ENCODE measurements at regions not wholly inside any gene's neighbourhood (a gene's known extent, or its start where the extent isn't known, plus 50 kb on each side); places are given as distances from the start of the nearest gene placed in this dataset.

DNA sequence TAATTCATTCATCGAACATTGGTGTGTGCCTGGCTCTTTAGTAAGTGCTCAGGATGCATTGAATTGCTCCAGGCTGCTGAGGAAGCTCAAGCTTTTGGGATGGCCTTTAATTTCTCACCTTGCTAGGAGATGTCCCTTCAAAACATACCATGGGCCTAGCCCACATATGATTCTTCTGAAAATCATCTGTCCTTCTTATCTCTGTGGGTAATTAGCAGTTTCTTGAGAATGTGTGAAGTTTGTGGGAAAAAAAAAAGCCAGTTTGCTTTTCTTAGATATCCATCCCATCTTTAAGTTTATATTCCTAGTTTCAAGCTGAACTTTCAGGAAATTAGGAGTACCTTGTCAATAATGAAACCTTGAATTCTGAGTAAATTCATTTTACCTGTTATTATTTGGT is 532.3 kb upstream of the SUCLG2 start:
- TF ChIP-seq EP300 (IDR thresholded peaks at IDR 0.05): no peak
- TF ChIP-seq POLR2AphosphoS5 (IDR thresholded peaks at IDR 0.05): no peak
- TF ChIP-seq POLR2A (IDR thresholded peaks at IDR 0.05): no peak
- TF ChIP-seq, protein P1, sequence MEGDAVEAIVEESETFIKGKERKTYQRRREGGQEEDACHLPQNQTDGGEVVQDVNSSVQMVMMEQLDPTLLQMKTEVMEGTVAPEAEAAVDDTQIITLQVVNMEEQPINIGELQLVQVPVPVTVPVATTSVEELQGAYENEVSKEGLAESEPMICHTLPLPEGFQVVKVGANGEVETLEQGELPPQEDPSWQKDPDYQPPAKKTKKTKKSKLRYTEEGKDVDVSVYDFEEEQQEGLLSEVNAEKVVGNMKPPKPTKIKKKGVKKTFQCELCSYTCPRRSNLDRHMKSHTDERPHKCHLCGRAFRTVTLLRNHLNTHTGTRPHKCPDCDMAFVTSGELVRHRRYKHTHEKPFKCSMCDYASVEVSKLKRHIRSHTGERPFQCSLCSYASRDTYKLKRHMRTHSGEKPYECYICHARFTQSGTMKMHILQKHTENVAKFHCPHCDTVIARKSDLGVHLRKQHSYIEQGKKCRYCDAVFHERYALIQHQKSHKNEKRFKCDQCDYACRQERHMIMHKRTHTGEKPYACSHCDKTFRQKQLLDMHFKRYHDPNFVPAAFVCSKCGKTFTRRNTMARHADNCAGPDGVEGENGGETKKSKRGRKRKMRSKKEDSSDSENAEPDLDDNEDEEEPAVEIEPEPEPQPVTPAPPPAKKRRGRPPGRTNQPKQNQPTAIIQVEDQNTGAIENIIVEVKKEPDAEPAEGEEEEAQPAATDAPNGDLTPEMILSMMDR (IDR thresholded peaks at IDR 0.05): no peak
- intact Hi-C loops (cut with DNase I): no loop called here
- H3K4me3 ChIP-seq: no peak overlapping the region
- no peaks in the 10 kb centered on the region for H3K4me1 ChIP-seq
- no peaks in the 10 kb centered on the region for H3K27me3 ChIP-seq
- H3K36me3 ChIP-seq: no peaks in the 10 kb centered on the region
- no peaks in the 10 kb centered on the region for H3K9me3 ChIP-seq
- no peak overlapping the region for H3K27ac ChIP-seq
- DNase-seq: no peak
- WGBS, 2 donors: 78 to 91% methylated on average over 1 of the region's 1 CpG

DNA sequence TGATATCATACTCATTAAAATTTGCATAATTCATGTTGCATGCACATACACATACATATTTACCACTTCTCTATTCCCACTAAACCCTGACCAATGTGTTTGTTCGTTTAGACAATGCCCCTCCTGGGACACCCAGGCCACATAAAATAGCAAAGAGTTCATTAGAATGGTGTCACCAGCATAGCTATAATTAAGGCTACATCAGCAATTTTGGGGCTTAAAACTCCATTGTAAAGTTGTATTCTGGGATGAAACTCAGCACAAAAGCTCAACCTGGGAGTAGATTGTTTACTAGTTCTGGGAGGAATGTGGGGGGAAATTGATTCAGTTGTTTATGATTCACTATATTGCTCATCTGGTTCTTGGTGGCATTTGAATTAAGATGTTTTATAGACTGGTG is 522.2 kb upstream of the SUCLG2 start:
- Histone ChIP-seq H3K27ac (no peak overlapping the region), H3K9me3 (peaks cover 0 to 11% (median 4%) of the 10 kb centered on the region in 4 donors), H3K27me3 (no peaks in the 10 kb centered on the region), H3K4me1 (no peaks in the 10 kb centered on the region), H3K4me3 (no peak overlapping the region), H3K36me3 (no peaks in the 10 kb centered on the region)
- intact Hi-C loops (cut with DNase I): no loop called here
- WGBS, 2 donors: 46 to 62% methylated on average over 1 of the region's 1 CpG
- TF ChIP-seq EP300 (IDR thresholded peaks at IDR 0.05) (no peak), POLR2AphosphoS5 (IDR thresholded peaks at IDR 0.05) (no peak), POLR2A (IDR thresholded peaks at IDR 0.05) (no peak)
- TF ChIP-seq, protein P1 (IDR thresholded peaks at IDR 0.05): no peak
- no peak for DNase-seq

DNA sequence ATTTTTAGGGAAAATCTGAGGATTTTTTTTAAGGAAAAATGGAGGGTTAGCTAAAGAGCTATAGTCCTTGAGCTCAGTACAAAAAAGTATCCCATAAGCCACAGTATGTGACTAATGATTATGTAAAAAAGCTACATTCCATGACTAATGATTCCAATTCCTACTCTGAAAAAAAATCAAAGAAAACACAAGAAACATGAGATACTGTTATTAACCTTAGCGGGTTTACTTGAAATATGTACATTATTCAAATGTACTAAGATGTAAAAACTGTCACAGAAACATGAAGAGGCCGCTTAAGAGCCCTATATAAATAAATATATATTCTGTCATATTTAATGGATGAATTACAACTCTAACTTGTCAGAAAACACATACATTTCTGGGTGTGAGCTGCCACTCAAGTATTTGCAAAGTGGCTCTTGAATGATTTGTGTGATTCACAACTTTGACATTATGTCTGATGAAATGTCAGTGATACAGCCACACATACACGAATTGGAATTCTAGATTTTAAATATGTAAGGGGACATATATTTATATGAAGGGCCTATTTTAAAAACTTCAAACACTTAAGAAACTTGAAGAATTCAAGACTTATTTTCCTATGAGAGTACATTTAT is 518.7 kb upstream of the SUCLG2 start:
- DNase-seq: no peak
- 67 to 72% methylated on average over 3 of the region's 3 CpGs for whole genome bisulfite sequencing, 2 donors
- no peak for TF ChIP-seq EP300 (IDR thresholded peaks at IDR 0.05)
- TF ChIP-seq POLR2A (IDR thresholded peaks at IDR 0.05): no peak
- no peak for TF ChIP-seq POLR2AphosphoS5 (IDR thresholded peaks at IDR 0.05)
- TF ChIP-seq, protein P1 (IDR thresholded peaks at IDR 0.05): no peak
- Histone ChIP-seq H3K4me1 (no peaks in the 10 kb centered on the region), H3K36me3 (no peaks in the 10 kb centered on the region), H3K27me3 (no peaks in the 10 kb centered on the region), H3K27ac (no peak overlapping the region), H3K9me3 (peaks cover 0 to 21% (median 9%) of the 10 kb centered on the region in 4 donors), H3K4me3 (no peak overlapping the region)
- intact Hi-C loops (cut with DNase I): no loop called here

DNA sequence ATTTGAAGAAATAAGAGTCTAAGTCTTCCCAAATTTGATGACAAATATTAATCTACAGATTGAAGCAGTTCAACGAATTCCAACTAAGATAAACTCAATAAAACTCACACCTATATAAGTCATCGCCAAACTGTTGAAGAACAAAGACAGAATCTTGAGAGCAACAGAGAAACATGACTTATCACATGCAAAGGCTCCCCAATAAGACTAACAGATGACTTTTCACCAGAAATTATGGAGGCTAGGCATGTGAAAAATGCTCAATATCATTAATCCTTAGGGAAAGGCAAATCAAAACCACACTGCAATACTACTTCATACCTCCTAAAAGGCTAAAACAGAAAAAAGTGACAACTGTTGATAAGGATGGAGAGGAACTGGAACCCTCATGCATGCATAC is 517.6 kb upstream of the SUCLG2 start:
- Histone ChIP-seq H3K4me1 (no peaks in the 10 kb centered on the region), H3K27me3 (no peaks in the 10 kb centered on the region), H3K9me3 (peaks cover 0 to 21% (median 9%) of the 10 kb centered on the region in 4 donors), H3K36me3 (no peaks in the 10 kb centered on the region), H3K4me3 (no peak overlapping the region), H3K27ac (no peak overlapping the region)
- no peak for DNase-seq
- TF ChIP-seq POLR2A (IDR thresholded peaks at IDR 0.05): no peak
- no peak for TF ChIP-seq POLR2AphosphoS5 (IDR thresholded peaks at IDR 0.05)
- no peak for TF ChIP-seq EP300 (IDR thresholded peaks at IDR 0.05)
- TF ChIP-seq, protein P1 (IDR thresholded peaks at IDR 0.05): no peak
- intact Hi-C loops (cut with DNase I): no loop called here
- WGBS, 2 donors: 69 to 71% methylated on average over 2 of the region's 2 CpGs

DNA sequence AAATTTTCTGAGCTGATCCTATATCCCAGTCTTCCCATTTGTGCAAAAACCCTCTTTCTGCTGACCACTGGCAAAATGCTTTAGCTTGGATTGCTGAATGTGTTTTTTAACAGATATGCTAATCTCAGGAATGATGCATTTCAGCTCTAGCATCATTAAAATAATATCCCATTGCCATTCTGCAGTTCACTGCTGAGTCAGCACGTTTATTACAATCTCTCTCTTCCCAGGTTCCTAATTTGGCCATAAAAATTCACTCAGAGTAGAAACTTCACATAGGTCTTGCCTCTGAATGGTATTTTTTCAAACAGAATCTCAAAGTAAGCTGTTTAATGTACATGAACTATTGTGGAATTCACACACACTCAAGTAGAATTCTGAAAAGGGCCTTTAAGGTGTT is 509.6 kb upstream of the SUCLG2 start:
- Histone ChIP-seq H3K4me3 (no peak overlapping the region), H3K27ac (no peak overlapping the region), H3K36me3 (no peaks in the 10 kb centered on the region), H3K9me3 (no peaks in the 10 kb centered on the region), H3K4me1 (no peaks in the 10 kb centered on the region), H3K27me3 (no peaks in the 10 kb centered on the region)
- intact Hi-C loops (cut with DNase I): no loop called here
- WGBS, 2 donors: 51 to 76% methylated on average over 1 of the region's 1 CpG
- TF ChIP-seq EP300 (IDR thresholded peaks at IDR 0.05): no peak
- no peak for TF ChIP-seq POLR2A (IDR thresholded peaks at IDR 0.05)
- TF ChIP-seq, protein P1 (IDR thresholded peaks at IDR 0.05): no peak
- TF ChIP-seq POLR2AphosphoS5 (IDR thresholded peaks at IDR 0.05): no peak
- DNase-seq: no peak

Data from sigmoid colon (tissue), 6 donors.